GM12878 (cell line): ENCODE measurements at regions not wholly inside any gene's neighbourhood (a gene's known extent, or its start where the extent isn't known, plus 50 kb on each side); places are given as distances from the start of the nearest gene placed in this dataset.

Experiments used
- ATAC-seq: fragments of 200-7000 bp; cut with Tn5 transposase; 3 replicates; pipeline ENCODE4 v1.9.1; 2020; ENCODE audit warnings: mild to moderate bottlenecking, moderate library complexity
- BruUV-seq: library from RNA; stranded (reverse); fragments of 400-500 nt; replicated peaks from 2 replicates; lab custom pipeline; 2021; lab: Mats Ljungman, UMichigan
- CTCF ChIA-PET: fragments of 300-600 bp; sonication (Branson Sonifier 250); formaldehyde crosslinking; extraction: SDS; loops from one replicate; lab custom pipeline; 2021; ENCODE audit warnings: inconsistent platforms; lab: Yijun Ruan, JAX
- POLR2A ChIA-PET: fragments of 350-600 bp; formaldehyde crosslinking; extraction: SDS; loops from one replicate; lab custom pipeline; 2021; ENCODE audit warnings: inconsistent platforms; lab: Charles Lee
- RAD21 ChIA-PET: fragments of 300-600 bp; sonication (Branson Sonifier 250); formaldehyde crosslinking; loops from one replicate; lab custom pipeline; 2023; ENCODE audit warnings: antibody characterized with exemption; ENCODE audit not compliant: unreplicated experiment; lab: Charles Lee
- SMC1A ChIA-PET: fragments of 300-600 bp; sonication (Branson Sonifier 250); formaldehyde crosslinking; loops from one replicate; lab custom pipeline; 2023; ENCODE audit not compliant: unreplicated experiment, uncharacterized antibody; lab: Charles Lee
- DNase-seq: peaks from one replicate; pipeline ENCODE4 v3.0.0-alpha.2; 2011; ENCODE audit warnings: low read depth, low spot score
- FAIRE-seq: peaks from 3 replicates; lab custom pipeline; 2011; peaks lifted over from hg19 to GRCh38; lab: Jason Lieb, UNC
- H2AFZ ChIP-seq: 2 replicates; pipeline ENCODE4 v1.6.0; 2011; ENCODE audit warnings: low read depth, low read length, control low read depth; ENCODE audit not compliant: control insufficient read depth
- H3K27ac ChIP-seq: 2 replicates; pipeline ENCODE4 v1.5.1; 2011; ENCODE audit warnings: control low read depth; ENCODE audit not compliant: control insufficient read depth, insufficient read depth
- H3K27me3 ChIP-seq, 2 experiments: replicated peaks in 1 of 2; 2 replicates each; pipeline versions ENCODE4 v1.6.0 to v1.6.1; 2011; ENCODE audit warnings: low read length in 1 of 2; ENCODE audit not compliant: control insufficient read depth in 2 of 2, insufficient read depth in 2 of 2
- H3K36me3 ChIP-seq, 2 experiments: 2 replicates each; pipeline ENCODE4 v1.5.1; 2011; ENCODE audit warnings: low read length in 1 of 2; ENCODE audit not compliant: control insufficient read depth in 2 of 2, insufficient read depth in 2 of 2
- H3K4me1 ChIP-seq: 2 replicates; pipeline ENCODE4 v1.6.1; 2011; ENCODE audit warnings: mild to moderate bottlenecking, low read length, moderate library complexity, mixed read lengths; ENCODE audit not compliant: control insufficient read depth, insufficient read depth
- H3K4me2 ChIP-seq: 2 replicates; pipeline ENCODE4 v1.6.0; 2011; ENCODE audit warnings: control low read depth; ENCODE audit not compliant: control insufficient read depth, insufficient read depth
- H3K4me3 ChIP-seq: fragments of 200-600 bp; sonication (generic); 2 replicates; pipeline ENCODE4 v1.5.1; 2016
- H3K79me2 ChIP-seq: 2 replicates; pipeline ENCODE4 v1.6.0; 2011; ENCODE audit warnings: low read length; ENCODE audit not compliant: control insufficient read depth, insufficient read depth
- H3K9ac ChIP-seq: 2 replicates; pipeline ENCODE4 v1.8.0; 2011; ENCODE audit warnings: low read length, control low read depth, mixed read lengths; ENCODE audit not compliant: control insufficient read depth, insufficient read depth
- H3K9me3 ChIP-seq: replicated peaks from 3 replicates; pipeline ENCODE4 v1.5.1; 2011; ENCODE audit warnings: mild to moderate bottlenecking, low read length; ENCODE audit not compliant: control insufficient read depth, insufficient read depth
- H4K20me1 ChIP-seq: 2 replicates; pipeline ENCODE4 v1.6.0; 2011; ENCODE audit not compliant: control insufficient read depth, insufficient read depth
- BMI1 ChIP-seq: fragments of 450-650 bp; IDR thresholded peaks from 2 replicates; pipeline ENCODE4 v1.6.1; 2016; ENCODE audit warnings: mild to moderate bottlenecking, moderate library complexity, borderline replicate concordance
- CHD1 ChIP-seq: IDR thresholded peaks from 2 replicates; pipeline ENCODE4 v1.6.1; 2012; ENCODE audit warnings: low read depth, low read length, improper control_type of control experiment
- KAT2A ChIP-seq: conservative IDR thresholded peaks from 2 replicates; pipeline ENCODE4 v1.6.1; 2011; ENCODE audit warnings: low read depth, low read length; ENCODE audit not compliant: control insufficient read depth
- KDM1A ChIP-seq: fragments of 200-600 bp; sonication (generic); IDR thresholded peaks from 2 replicates; pipeline ENCODE4 v1.6.1; 2016; ENCODE audit warnings: borderline replicate concordance
- MLLT1 ChIP-seq: fragments of 450-650 bp; IDR thresholded peaks from 2 replicates; pipeline ENCODE4 v1.6.1; 2016; ENCODE audit warnings: mild to moderate bottlenecking
- MYC ChIP-seq: IDR thresholded peaks from 2 replicates; pipeline ENCODE4 v1.6.1; 2011; ENCODE audit warnings: mild to moderate bottlenecking, low read length, moderate library complexity, inconsistent platforms; ENCODE audit not compliant: insufficient read depth, insufficient replicate concordance, insufficient read length, severe bottlenecking
- POLR2A ChIP-seq: IDR thresholded peaks from 2 replicates; pipeline ENCODE4 v1.6.1; 2011; ENCODE audit warnings: low read depth, mild to moderate bottlenecking, low read length
- RB1 ChIP-seq: fragments of 450-650 bp; formaldehyde crosslinking; IDR thresholded peaks from 2 replicates; pipeline ENCODE4 v1.6.1; 2017; ENCODE audit warnings: mild to moderate bottlenecking, borderline replicate concordance
- ZBTB11 ChIP-seq: fragments of 450-650 bp; formaldehyde crosslinking; IDR thresholded peaks from 2 replicates; pipeline ENCODE4 v1.5.0; 2022; ENCODE audit warnings: mild to moderate bottlenecking, missing genetic modification characterization
- ZBTB40 ChIP-seq: fragments of 450-650 bp; IDR thresholded peaks from 2 replicates; pipeline ENCODE4 v1.6.1; 2016; ENCODE audit warnings: mild to moderate bottlenecking, moderate library complexity, borderline replicate concordance
- ZNF24 ChIP-seq: fragments of 450-650 bp; IDR thresholded peaks from 2 replicates; pipeline ENCODE4 v1.6.1; 2017; ENCODE audit warnings: antibody characterized with exemption, mild to moderate bottlenecking
- WGBS: methylation state at CpG from one replicate; pipeline ENCODE4 v1.1.6; 2016; ENCODE audit warnings: low lambda C conversion rate; ENCODE audit not compliant: insufficient replicate concordance, insufficient coverage; ENCODE audit errors: missing lambda C conversion rate; 5-methylcytosine and 5-hydroxymethylcytosine counted together
- in situ Hi-C: fragments of 300-500 bp; cut with MboI; formaldehyde crosslinking; loops from 9 replicates; pipeline ENCODE4 v1.14.3; 2018; ENCODE audit warnings: mixed read lengths
- intact Hi-C: fragments of 100-400 bp; cut with micrococcal nuclease; formaldehyde crosslinking; loops from one replicate; pipeline ENCODE4 v1.14.2; 2022; ENCODE audit not compliant: unreplicated experiment

- Histone ChIP-seq H3K4me1 (peaks cover 8% of the 10 kb centered on the region), H3K27me3 (no peaks in the 10 kb centered on the region), H4K20me1 (no peaks in the 10 kb centered on the region), H3K27ac (no peak overlapping the region), H3K36me3 (no peaks in the 10 kb centered on the region), H3K79me2 (no peaks in the 10 kb centered on the region), H3K4me3 (no peak overlapping the region), H3K9ac (no peak overlapping the region), H3K4me2 (no peak overlapping the region), H3K9me3 (peaks cover 3% of the 10 kb centered on the region; the same call in 1 of the 3 replicates), H2AFZ (no peak overlapping the region)
- no peak for FAIRE-seq
- 59% methylated on average over 3 of the region's 3 CpGs for WGBS
- ChIA-PET RAD21 (no interaction called here), CTCF (no interaction called here), SMC1A (no interaction called here), POLR2A (no interaction called here)
- in situ Hi-C loops (no loop called here), intact Hi-C loops (no loop called here)
- no peak for DNase-seq
- no TSS peak for BruUV-seq
- ATAC-seq = no peak
- TF ChIP-seq ZNF24 (no peak), ZBTB40 (no peak), ZBTB11 (no peak), KDM1A (no peak), MLLT1 (no peak), CHD1 (no peak), KAT2A (no peak), RB1 (no peak), POLR2A (no peak), MYC (no peak), BMI1 (no peak)
These were observed 225.1 kb upstream of the GALNTL6 start for GRCh38 chr4:171588051-171588545.
